IPS-11a (cell line): ENCODE measurements at regions not wholly inside any gene's neighbourhood (a gene's known extent, or its start where the extent isn't known, plus 50 kb on each side); places are given as distances from the start of the nearest gene placed in this dataset.

Experiments
- H3K4me3 ChIP-seq: one replicate; pipeline ENCODE4 v1.5.1; 2013; ENCODE audit warnings: low read depth, low read length, control low read depth

DNA sequence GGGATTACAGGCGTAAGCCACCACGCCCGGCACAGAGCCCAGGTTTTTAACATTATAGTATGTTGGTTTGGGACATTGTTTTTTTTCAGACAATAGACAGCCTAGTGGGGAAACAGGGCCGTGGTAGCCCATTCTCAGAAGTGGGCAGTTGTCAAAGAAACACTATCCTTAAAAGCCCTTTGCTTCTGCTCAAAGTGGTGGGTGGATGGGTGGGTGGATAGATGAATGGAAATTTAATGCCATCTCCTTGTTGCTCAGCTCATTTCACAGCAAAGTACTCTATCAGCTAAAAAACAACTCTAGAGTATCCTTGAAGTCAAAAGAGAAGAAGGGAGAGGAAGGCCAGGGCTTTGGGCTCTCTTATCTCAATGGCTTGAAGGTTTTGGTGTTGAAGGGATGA lies 137.8 kb downstream of the RRAGC start:
- no peak overlapping the region for H3K4me3 ChIP-seq

- H3K4me3 ChIP-seq: no peak overlapping the region
Observed at GRCh38 chr1:38719880-38720279, 139.7 kb downstream of the RRAGC start.

GRCh38 chr1:38718031-38718430 lies 141.5 kb downstream of the RRAGC start:
- no peak overlapping the region for H3K4me3 ChIP-seq

- no peak overlapping the region for H3K4me3 ChIP-seq
Observed at GRCh38 chr1:38716229-38716628, 143.3 kb downstream of the RRAGC start.

DNA sequence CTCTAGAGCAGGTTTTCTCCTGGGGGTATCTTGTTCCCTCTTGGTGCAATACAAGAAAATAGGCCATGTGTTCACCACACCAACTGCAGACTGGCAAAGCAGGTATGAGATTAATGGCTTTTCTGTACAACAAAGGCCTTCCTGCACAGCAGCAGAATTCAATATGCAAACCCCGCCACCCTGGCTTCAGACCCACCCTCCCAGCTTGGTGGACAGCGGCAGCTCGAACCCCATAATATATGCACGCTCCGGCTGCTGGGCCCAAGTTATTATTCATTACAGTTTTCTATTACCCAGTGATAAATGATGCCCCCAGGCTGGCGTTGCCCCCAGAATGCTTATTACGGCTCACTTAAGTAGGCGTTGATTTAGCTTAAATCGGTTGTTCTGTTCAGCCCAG lies 144.2 kb downstream of the RRAGC start:
- no peak overlapping the region for H3K4me3 ChIP-seq

DNA sequence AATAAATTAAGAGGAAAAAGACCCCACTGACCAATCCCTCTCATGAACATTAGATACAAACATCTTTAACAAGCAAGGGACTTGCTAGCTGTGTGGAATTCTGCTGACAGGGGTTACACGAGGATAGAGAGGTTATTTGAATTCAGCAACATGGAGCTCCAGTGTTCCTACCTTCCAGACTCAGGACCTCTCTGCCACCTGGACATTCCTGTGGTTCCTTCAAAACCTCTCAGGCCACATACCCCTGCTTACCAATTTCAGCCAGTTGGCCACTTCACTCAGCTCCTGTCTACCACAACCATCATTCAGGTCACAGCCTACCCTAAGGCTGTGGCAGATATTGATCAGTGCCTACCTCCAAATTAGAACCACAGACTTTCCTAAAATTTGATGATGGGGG lies 147.5 kb downstream of the RRAGC start:
- H3K4me3 ChIP-seq: no peak overlapping the region

DNA sequence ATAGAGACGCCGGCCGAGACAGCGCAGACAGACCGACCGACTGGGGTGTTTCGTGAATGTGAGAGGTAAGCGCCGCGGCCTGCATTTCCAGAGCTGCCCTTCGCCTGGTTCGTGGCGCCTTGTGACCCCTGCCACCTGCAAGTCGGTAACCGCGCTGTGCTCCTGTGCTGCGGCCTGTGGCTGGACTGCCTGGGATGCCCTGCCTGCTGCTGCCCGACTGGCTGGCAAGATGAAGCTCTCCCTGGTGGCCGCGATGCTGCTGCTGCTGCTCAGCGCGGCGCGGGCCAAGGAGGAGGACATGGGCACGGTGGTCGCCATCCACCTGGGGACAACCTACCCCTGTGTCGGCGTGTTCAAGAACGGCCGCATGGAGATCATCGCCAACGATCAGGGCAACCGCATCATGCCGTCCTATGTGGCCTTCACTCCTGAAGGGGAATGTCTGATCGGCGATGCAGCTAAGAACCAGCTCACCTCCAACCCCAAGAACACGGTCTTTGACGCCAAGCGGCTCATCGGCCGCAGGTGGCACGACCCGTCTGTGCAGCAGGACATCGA lies 150.8 kb downstream of the RRAGC start:
- H3K4me3 ChIP-seq: no peak overlapping the region

GRCh38 chr1:38701088-38701487 lies 158.5 kb downstream of the RRAGC start:
- H3K4me3 ChIP-seq: no peak overlapping the region

GRCh38 chr1:38700077-38700470 lies 159.5 kb downstream of the RRAGC start:
- no peak overlapping the region for H3K4me3 ChIP-seq

- H3K4me3 ChIP-seq: no peak overlapping the region
Observed at GRCh38 chr1:38699330-38700076, 160.1 kb downstream of the RRAGC start.

GRCh38 chr1:38697387-38697786 lies 162.2 kb downstream of the RRAGC start:
- H3K4me3 ChIP-seq: no peak overlapping the region

DNA sequence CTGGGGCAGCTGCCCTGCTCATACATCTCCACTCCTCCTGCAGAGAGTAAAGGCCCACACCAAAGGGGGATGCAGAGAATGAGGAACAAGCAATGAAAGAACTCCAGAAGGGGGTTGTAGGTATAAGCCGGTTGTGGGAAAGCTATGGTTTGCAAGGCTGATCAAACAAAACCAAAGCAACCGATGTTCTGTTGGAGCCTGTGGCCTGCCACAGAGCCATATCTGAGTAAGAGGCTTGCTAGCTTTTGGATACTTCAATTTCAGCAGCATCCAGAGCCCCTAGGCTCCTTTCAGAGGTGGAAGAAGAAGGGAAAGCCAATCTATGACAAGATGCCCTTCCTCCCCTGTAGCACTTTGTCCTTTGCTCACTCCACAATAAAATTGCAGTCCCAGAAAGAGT lies 163.2 kb downstream of the RRAGC start:
- H3K4me3 ChIP-seq: no peak overlapping the region

DNA sequence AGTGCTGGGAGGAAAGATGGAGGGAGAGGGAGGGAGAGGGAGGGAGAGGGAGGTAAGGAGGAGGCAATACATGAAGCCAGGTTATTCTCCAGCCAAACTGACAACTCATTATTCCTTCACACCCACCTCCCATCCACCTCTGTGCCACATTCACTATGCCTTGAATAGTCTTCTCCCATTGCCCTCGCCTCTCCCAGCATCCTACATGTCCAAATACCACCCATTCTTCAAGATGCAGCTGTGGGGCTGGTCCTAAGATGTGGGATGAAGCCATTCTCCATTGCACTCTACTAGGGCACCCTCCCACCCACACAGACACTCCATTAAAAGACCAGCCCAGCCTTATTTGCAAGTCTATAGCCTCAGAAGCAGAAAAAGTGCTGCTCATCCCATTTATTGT lies 165.8 kb downstream of the RRAGC start:
- H3K4me3 ChIP-seq: no peak overlapping the region

- no peak overlapping the region for H3K4me3 ChIP-seq
Observed at GRCh38 chr1:38693031-38693430, 166.5 kb downstream of the RRAGC start.

DNA sequence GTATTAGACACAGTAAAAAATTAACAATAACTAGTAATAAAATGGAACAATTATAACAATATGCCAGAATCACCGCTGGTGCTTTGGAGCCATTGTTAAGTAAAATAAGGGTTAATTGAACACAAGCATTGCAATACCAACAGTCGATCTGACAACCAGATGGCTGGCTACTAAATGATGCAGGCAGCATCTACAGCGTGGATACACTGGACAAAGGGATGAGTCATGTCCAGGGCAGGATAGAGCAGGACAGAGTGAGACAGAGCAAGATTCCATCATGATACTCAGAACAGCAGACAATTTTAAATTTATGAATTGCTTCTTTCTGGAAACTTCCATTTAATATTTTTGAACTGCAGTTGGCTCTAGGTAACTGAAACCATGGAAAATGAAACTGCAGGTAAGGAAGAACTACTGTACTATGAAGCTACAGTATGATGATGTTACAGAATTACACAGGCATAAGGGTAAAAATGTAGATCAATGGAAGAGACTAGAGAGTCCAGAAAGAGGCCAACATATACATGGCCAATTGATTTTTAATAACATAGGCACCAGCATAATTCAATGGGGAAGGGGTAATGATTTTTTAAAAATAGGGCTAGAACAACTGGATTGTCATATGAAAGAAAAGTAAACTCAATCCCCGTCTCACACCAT lies 168.7 kb downstream of the RRAGC start:
- H3K4me3 ChIP-seq: no peak overlapping the region

GRCh38 chr1:38686927-38687255 lies 172.7 kb downstream of the RRAGC start:
- no peak overlapping the region for H3K4me3 ChIP-seq

GRCh38 chr1:38686167-38686926 lies 173.2 kb downstream of the RRAGC start:
- no peak overlapping the region for H3K4me3 ChIP-seq

GRCh38 chr1:38685388-38685787 lies 174.2 kb downstream of the RRAGC start:
- no peak overlapping the region for H3K4me3 ChIP-seq

- H3K4me3 ChIP-seq: no peak overlapping the region
Observed at GRCh38 chr1:38680801-38681510, 178.6 kb downstream of the RRAGC start.

DNA sequence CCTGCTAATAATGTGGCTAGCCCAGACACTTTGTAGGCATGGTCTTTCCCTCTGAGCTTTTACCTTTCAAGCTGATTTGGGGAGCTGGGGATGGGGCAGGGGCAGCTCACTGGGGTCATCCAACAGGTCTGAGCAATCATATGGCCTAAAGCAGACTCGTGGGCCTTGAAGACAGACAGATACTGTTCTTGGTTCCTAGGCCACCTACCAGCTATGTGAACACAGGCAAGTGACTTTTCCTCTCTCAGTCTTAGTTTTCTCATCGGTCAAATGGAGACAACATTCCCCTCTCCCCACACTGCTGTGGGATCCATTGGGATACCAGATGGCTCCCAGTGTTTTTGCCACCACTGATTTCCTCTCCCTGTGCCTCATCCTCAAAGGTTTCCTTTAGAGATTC lies 181.8 kb downstream of the RRAGC start:
- no peak overlapping the region for H3K4me3 ChIP-seq

GRCh38 chr1:38677311-38677710 lies 182.3 kb downstream of the RRAGC start:
- no peak overlapping the region for H3K4me3 ChIP-seq
